ENCODE measurements at regions not wholly inside any gene's neighbourhood (a gene's known extent, or its start where the extent isn't known, plus 50 kb on each side); places are given as distances from the start of the nearest gene placed in this dataset.

GRCh38 chr20:51960047-51960675, 157.8 kb upstream of the SALL4 start:
- no peak for TF ChIP-seq CTCF (IDR thresholded peaks at IDR 0.05; ENCODE audit: low read length)
- no peak for TF ChIP-seq EZH2 (IDR thresholded peaks at IDR 0.05; ENCODE audit: borderline replicate concordance, low read length)

Data from OCI-LY1 (cell line).